Prostate gland (tissue), 2 donors: ENCODE measurements at regions not wholly inside any gene's neighbourhood (a gene's known extent, or its start where the extent isn't known, plus 50 kb on each side); places are given as distances from the start of the nearest gene placed in this dataset.

ENCODE experiments used
- CTCF ChIP-seq, 4 experiments: fragments of 200-600 bp in 2 of 4; fragments of 450-650 bp in 2 of 4; sonication (generic) in 2 of 4; IDR thresholded peaks; 1 replicate in 3 of 4; 2 replicates in 1 of 4; pipeline ENCODE4 v1.5.1; 2016 to 2019; ENCODE audit warnings: antibody characterized with exemption in 4 of 4, mild to moderate bottlenecking in 2 of 4, moderate library complexity in 2 of 4
- POLR2A ChIP-seq: fragments of 450-650 bp; IDR thresholded peaks from one replicate; pipeline ENCODE4 v1.6.1; 2016; ENCODE audit warnings: antibody characterized with exemption, mild to moderate bottlenecking

DNA sequence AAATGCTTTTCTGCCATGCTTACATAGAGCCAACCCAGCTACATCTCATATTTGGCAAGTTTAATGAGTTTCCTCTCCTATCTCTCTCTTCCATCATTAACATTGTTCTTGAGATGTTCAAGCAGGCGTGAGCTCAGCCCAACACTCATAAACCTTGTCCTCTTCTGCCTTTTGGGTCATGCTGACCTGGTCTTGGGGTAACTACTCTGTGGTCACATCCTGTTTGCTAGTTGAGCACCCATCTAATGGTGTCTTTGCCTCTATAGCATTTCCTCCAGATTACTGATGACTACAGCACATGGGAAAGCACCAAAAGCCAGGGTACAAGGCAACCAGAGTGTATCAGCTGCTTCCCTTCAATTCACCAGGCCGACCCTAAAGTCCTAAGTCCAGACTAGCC, 366.9 kb upstream of the HNRNPA3 start:
- TF ChIP-seq POLR2A (no peak), CTCF (IDR thresholded peaks at IDR 0.05) (no peak)
